ENCODE measurements at regions not wholly inside any gene's neighbourhood (a gene's known extent, or its start where the extent isn't known, plus 50 kb on each side); places are given as distances from the start of the nearest gene placed in this dataset.
"Not testable (repeated sequence)": the region's sequence is repeated elsewhere in the genome, so short reads cannot be mapped to it uniquely, and the experiment has no call there.

GRCh38 chr12:46985816-46986215, 93.6 kb upstream of the PCED1B start (continued):
- TF ChIP-seq ZNF281 (CRISPR knock-in tag; IDR thresholded peaks at IDR 0.05) (no peak), NFYB (CRISPR knock-in tag; conservative IDR thresholded peaks at IDR 0.05; ENCODE audit: low read depth) (no peak), ZNF138 (CRISPR knock-in tag; conservative IDR thresholded peaks at IDR 0.05) (no peak), ZBTB21 (CRISPR knock-in tag; IDR thresholded peaks at IDR 0.05; ENCODE audit: borderline replicate concordance) (no peak)

- POLR2A ChIA-PET; CTCF ChIA-PET; DNase-seq (ENCODE audit: low spot score); H3K27me3 Mint-ChIP-seq (ENCODE audit: low read depth); H3K4me3 Mint-ChIP-seq; ATAC-seq; H3K27ac Mint-ChIP-seq; H3K4me1 Mint-ChIP-seq: not testable (repeated sequence)
- peaks cover 34% of the 10 kb centered on the region for H3K36me3 Mint-ChIP-seq
- peaks cover 45% of the 10 kb centered on the region for H3K9me3 Mint-ChIP-seq
Observed at GRCh38 chr12:46988122-46988521, 91.3 kb upstream of the PCED1B start.

GRCh38 chr12:46990211-46990610, 89.2 kb upstream of the PCED1B start:
- Mint-ChIP-seq H3K4me3 (no peak overlapping the region), H3K27ac (no peak overlapping the region), H3K36me3 (peaks cover 34% of the 10 kb centered on the region), H3K9me3 (peaks cover 51% of the 10 kb centered on the region), H3K4me1 (no peaks in the 10 kb centered on the region), H3K27me3 (ENCODE audit: low read depth) (peaks cover 4% of the 10 kb centered on the region)
- no peak for DNase-seq (ENCODE audit: low spot score)
- POLR2A ChIA-PET, result no interaction called here
- ATAC-seq, result no peak
- no peak for TF ChIP-seq PRRX2 (CRISPR knock-in tag; IDR thresholded peaks at IDR 0.05)
- TF ChIP-seq STAT6 (CRISPR knock-in tag; conservative IDR thresholded peaks at IDR 0.05; ENCODE audit: low read depth), result no peak
- no peak for TF ChIP-seq ERG (CRISPR knock-in tag; IDR thresholded peaks at IDR 0.05)
- TF ChIP-seq TCF7 (CRISPR knock-in tag; IDR thresholded peaks at IDR 0.05; ENCODE audit: low read depth), result no peak
- no peak for TF ChIP-seq ZNF512 (CRISPR knock-in tag; IDR thresholded peaks at IDR 0.05; ENCODE audit: borderline replicate concordance)
- TF ChIP-seq SMAD4 (CRISPR knock-in tag; IDR thresholded peaks at IDR 0.05), result no peak
- TF ChIP-seq JUN (CRISPR knock-in tag; IDR thresholded peaks at IDR 0.05), result no peak
- no peak for TF ChIP-seq ZMAT4 (CRISPR knock-in tag; IDR thresholded peaks at IDR 0.05)
- no peak for TF ChIP-seq IRF2 (CRISPR knock-in tag; IDR thresholded peaks at IDR 0.05; ENCODE audit: borderline replicate concordance, low read depth)
- no peak for TF ChIP-seq ZNF423 (CRISPR knock-in tag; IDR thresholded peaks at IDR 0.05)
- CTCF ChIA-PET, result no interaction called here

- peaks cover 54% of the 10 kb centered on the region for H3K9me3 Mint-ChIP-seq
- DNase-seq (ENCODE audit: low spot score); CTCF ChIA-PET; ATAC-seq; H3K4me1 Mint-ChIP-seq; H3K27ac Mint-ChIP-seq; POLR2A ChIA-PET; H3K27me3 Mint-ChIP-seq (ENCODE audit: low read depth); H3K4me3 Mint-ChIP-seq: not testable (repeated sequence)
- H3K36me3 Mint-ChIP-seq, result peaks cover 36% of the 10 kb centered on the region
Observed at GRCh38 chr12:46992051-46992450, 87.4 kb upstream of the PCED1B start.

All from WTC11 (cell line).